GM12878 (cell line): ENCODE measurements at regions not wholly inside any gene's neighbourhood (a gene's known extent, or its start where the extent isn't known, plus 50 kb on each side); places are given as distances from the start of the nearest gene placed in this dataset.

Source experiments
- ATAC-seq: fragments of 200-7000 bp; cut with Tn5 transposase; 3 replicates; pipeline ENCODE4 v1.9.1; 2020; ENCODE audit warnings: mild to moderate bottlenecking, moderate library complexity
- BruUV-seq: library from RNA; stranded (reverse); fragments of 400-500 nt; replicated peaks from 2 replicates; lab custom pipeline; 2021; lab: Mats Ljungman, UMichigan
- CTCF ChIA-PET: fragments of 300-600 bp; sonication (Branson Sonifier 250); formaldehyde crosslinking; extraction: SDS; loops from one replicate; lab custom pipeline; 2021; ENCODE audit warnings: inconsistent platforms; lab: Yijun Ruan, JAX
- POLR2A ChIA-PET: fragments of 350-600 bp; formaldehyde crosslinking; extraction: SDS; loops from one replicate; lab custom pipeline; 2021; ENCODE audit warnings: inconsistent platforms; lab: Charles Lee
- RAD21 ChIA-PET: fragments of 300-600 bp; sonication (Branson Sonifier 250); formaldehyde crosslinking; loops from one replicate; lab custom pipeline; 2023; ENCODE audit warnings: antibody characterized with exemption; ENCODE audit not compliant: unreplicated experiment; lab: Charles Lee
- SMC1A ChIA-PET: fragments of 300-600 bp; sonication (Branson Sonifier 250); formaldehyde crosslinking; loops from one replicate; lab custom pipeline; 2023; ENCODE audit not compliant: unreplicated experiment, uncharacterized antibody; lab: Charles Lee
- DNase-seq: peaks from one replicate; pipeline ENCODE4 v3.0.0-alpha.2; 2011; ENCODE audit warnings: low read depth, low spot score
- FAIRE-seq: peaks from 3 replicates; lab custom pipeline; 2011; peaks lifted over from hg19 to GRCh38; lab: Jason Lieb, UNC
- H2AFZ ChIP-seq: 2 replicates; pipeline ENCODE4 v1.6.0; 2011; ENCODE audit warnings: low read depth, low read length, control low read depth; ENCODE audit not compliant: control insufficient read depth
- H3K27ac ChIP-seq: 2 replicates; pipeline ENCODE4 v1.5.1; 2011; ENCODE audit warnings: control low read depth; ENCODE audit not compliant: control insufficient read depth, insufficient read depth
- H3K27me3 ChIP-seq, 2 experiments: replicated peaks in 1 of 2; 2 replicates each; pipeline versions ENCODE4 v1.6.0 to v1.6.1; 2011; ENCODE audit warnings: low read length in 1 of 2; ENCODE audit not compliant: control insufficient read depth in 2 of 2, insufficient read depth in 2 of 2
- H3K36me3 ChIP-seq, 2 experiments: 2 replicates each; pipeline ENCODE4 v1.5.1; 2011; ENCODE audit warnings: low read length in 1 of 2; ENCODE audit not compliant: control insufficient read depth in 2 of 2, insufficient read depth in 2 of 2
- H3K4me1 ChIP-seq: 2 replicates; pipeline ENCODE4 v1.6.1; 2011; ENCODE audit warnings: mild to moderate bottlenecking, low read length, moderate library complexity, mixed read lengths; ENCODE audit not compliant: control insufficient read depth, insufficient read depth
- H3K4me2 ChIP-seq: 2 replicates; pipeline ENCODE4 v1.6.0; 2011; ENCODE audit warnings: control low read depth; ENCODE audit not compliant: control insufficient read depth, insufficient read depth
- H3K4me3 ChIP-seq: fragments of 200-600 bp; sonication (generic); 2 replicates; pipeline ENCODE4 v1.5.1; 2016
- H3K79me2 ChIP-seq: 2 replicates; pipeline ENCODE4 v1.6.0; 2011; ENCODE audit warnings: low read length; ENCODE audit not compliant: control insufficient read depth, insufficient read depth
- H3K9ac ChIP-seq: 2 replicates; pipeline ENCODE4 v1.8.0; 2011; ENCODE audit warnings: low read length, control low read depth, mixed read lengths; ENCODE audit not compliant: control insufficient read depth, insufficient read depth
- H3K9me3 ChIP-seq: replicated peaks from 3 replicates; pipeline ENCODE4 v1.5.1; 2011; ENCODE audit warnings: mild to moderate bottlenecking, low read length; ENCODE audit not compliant: control insufficient read depth, insufficient read depth
- H4K20me1 ChIP-seq: 2 replicates; pipeline ENCODE4 v1.6.0; 2011; ENCODE audit not compliant: control insufficient read depth, insufficient read depth
- ASH2L ChIP-seq: fragments of 300-600, 200-600 bp; sonication (generic); IDR thresholded peaks from 2 replicates; pipeline ENCODE4 v1.6.1; 2017; ENCODE audit warnings: low read depth, mild to moderate bottlenecking, borderline replicate concordance
- ATF2 ChIP-seq: IDR thresholded peaks from 2 replicates; pipeline ENCODE4 v1.6.1; 2012; ENCODE audit warnings: low read length, inconsistent platforms
- BACH1 ChIP-seq: fragments of 450-650 bp; IDR thresholded peaks from 2 replicates; pipeline ENCODE4 v1.6.1; 2017; ENCODE audit warnings: mild to moderate bottlenecking, borderline replicate concordance
- EZH2 ChIP-seq: IDR thresholded peaks from 2 replicates; pipeline ENCODE4 v1.6.1; 2012; ENCODE audit warnings: low read depth, mild to moderate bottlenecking, control low read depth, inconsistent platforms, low read length, borderline replicate concordance; ENCODE audit not compliant: control insufficient read depth
- FOS ChIP-seq: IDR thresholded peaks from 3 replicates; pipeline ENCODE4 v1.6.1; 2011; ENCODE audit warnings: borderline replicate concordance; ENCODE audit not compliant: insufficient read length; ENCODE audit errors: extremely low read depth
- HDAC6 ChIP-seq: fragments of 200-600 bp; sonication (generic); IDR thresholded peaks from one replicate; pipeline ENCODE4 v1.8.0; 2017; ENCODE audit warnings: antibody characterized with exemption; ENCODE audit not compliant: unreplicated experiment
- IRF4 ChIP-seq: IDR thresholded peaks from 2 replicates; pipeline ENCODE4 v1.6.1; 2011; ENCODE audit warnings: low read depth, low read length
- JUND ChIP-seq: IDR thresholded peaks from 2 replicates; pipeline ENCODE4 v1.6.1; 2012; ENCODE audit warnings: low read depth, mild to moderate bottlenecking, low read length, improper control_type of control experiment, moderate library complexity
- KLF5 ChIP-seq: fragments of 450-650 bp; IDR thresholded peaks from 2 replicates; pipeline ENCODE4 v1.6.1; 2014; ENCODE audit warnings: mild to moderate bottlenecking; ENCODE audit not compliant: partially characterized antibody
- MAX ChIP-seq: IDR thresholded peaks from 2 replicates; pipeline ENCODE4 v1.6.1; 2012; ENCODE audit warnings: low read depth, low read length, improper control_type of control experiment
- MYB ChIP-seq: fragments of 150-350 bp; IDR thresholded peaks from 2 replicates; pipeline ENCODE4 v1.6.1; 2014; ENCODE audit warnings: mild to moderate bottlenecking, low read depth, low read length, borderline replicate concordance
- PAX8 ChIP-seq: fragments of 450-650 bp; IDR thresholded peaks from 2 replicates; pipeline ENCODE4 v1.6.1; 2017; ENCODE audit warnings: mild to moderate bottlenecking, moderate library complexity
- POLR2A ChIP-seq: IDR thresholded peaks from 2 replicates; pipeline ENCODE4 v1.6.1; 2011; ENCODE audit warnings: low read depth, mild to moderate bottlenecking, low read length
- POLR2AphosphoS5 ChIP-seq: IDR thresholded peaks from 2 replicates; pipeline ENCODE4 v1.6.1; 2011; ENCODE audit warnings: mild to moderate bottlenecking, low read length, inconsistent platforms
- TCF3 ChIP-seq: IDR thresholded peaks from 2 replicates; pipeline ENCODE4 v1.6.1; 2012; ENCODE audit warnings: low read depth, mild to moderate bottlenecking, low read length, borderline replicate concordance; ENCODE audit not compliant: insufficient read depth
- WRNIP1 ChIP-seq: IDR thresholded peaks from 2 replicates; pipeline ENCODE4 v1.6.1; 2011; ENCODE audit warnings: low read depth, low read length, improper control_type of control experiment, borderline replicate concordance
- YBX1 ChIP-seq: fragments of 450-650 bp; IDR thresholded peaks from 2 replicates; pipeline ENCODE4 v1.6.1; 2016; ENCODE audit warnings: antibody characterized with exemption
- ZBTB40 ChIP-seq: fragments of 450-650 bp; IDR thresholded peaks from 2 replicates; pipeline ENCODE4 v1.6.1; 2016; ENCODE audit warnings: mild to moderate bottlenecking, moderate library complexity, borderline replicate concordance
- WGBS: methylation state at CpG from one replicate; pipeline ENCODE4 v1.1.6; 2016; ENCODE audit warnings: low lambda C conversion rate; ENCODE audit not compliant: insufficient replicate concordance, insufficient coverage; ENCODE audit errors: missing lambda C conversion rate; 5-methylcytosine and 5-hydroxymethylcytosine counted together
- in situ Hi-C: fragments of 300-500 bp; cut with MboI; formaldehyde crosslinking; loops from 9 replicates; pipeline ENCODE4 v1.14.3; 2018; ENCODE audit warnings: mixed read lengths
- intact Hi-C: fragments of 100-400 bp; cut with micrococcal nuclease; formaldehyde crosslinking; loops from one replicate; pipeline ENCODE4 v1.14.2; 2022; ENCODE audit not compliant: unreplicated experiment

GRCh38 chr3:73214846-73215245 lies 153.4 kb downstream of the EBLN2 start:
- intact Hi-C loops, result no loop called here
- ATAC-seq, result no peak
- H3K4me2 ChIP-seq, result no peak overlapping the region
- ChIA-PET RAD21 (no interaction called here), POLR2A (no interaction called here)
- H3K79me2 ChIP-seq, result no peaks in the 10 kb centered on the region
- WGBS, result 90% methylated on average over 2 of the region's 2 CpGs
- H4K20me1 ChIP-seq, result no peaks in the 10 kb centered on the region
- no peaks in the 10 kb centered on the region for H3K4me1 ChIP-seq
- no peak for TF ChIP-seq PAX8
- no peak for TF ChIP-seq BACH1
- no peak for TF ChIP-seq KLF5
- TF ChIP-seq POLR2A, result no peak
- TF ChIP-seq ATF2, result no peak
- TF ChIP-seq HDAC6, result no peak
- TF ChIP-seq ASH2L, result no peak
- no peak for TF ChIP-seq JUND
- TF ChIP-seq EZH2, result no peak
- TF ChIP-seq YBX1, result no peak
- TF ChIP-seq IRF4, result no peak
- TF ChIP-seq ZBTB40, result no peak
- no peak for TF ChIP-seq FOS
- no peak for TF ChIP-seq WRNIP1
- no peak for TF ChIP-seq TCF3
- no peak for TF ChIP-seq MYB
- no peak for TF ChIP-seq POLR2AphosphoS5
- TF ChIP-seq MAX, result no peak
- TF ChIP-seq, all 136 proteins: peak for 0
- no peak overlapping the region for H3K9ac ChIP-seq
- H3K27ac ChIP-seq, result no peak overlapping the region
- no peaks in the 10 kb centered on the region for H3K9me3 ChIP-seq
- CTCF ChIA-PET, result no interaction called here
- no peak overlapping the region for H3K4me3 ChIP-seq
- in situ Hi-C loops, result no loop called here
- H3K36me3 ChIP-seq, result no peaks in the 10 kb centered on the region
- BruUV-seq, result no TSS peak
- FAIRE-seq, result no peak
- no peak overlapping the region for H2AFZ ChIP-seq
- SMC1A ChIA-PET, result interaction anchor here (0.6 kb wide), 1 partner anchor 179 kb away, joined by 3 read pairs; no protein-coding TSS in a partner anchor
- H3K27me3 ChIP-seq, result peaks cover 0 to 3% of the 10 kb centered on the region in 2 experiments; a peak in 1 of 4 replicates
- DNase-seq, result no peak
